Stimulated activated CD8-positive, alpha-beta memory T cell treated with anti-CD3 and anti-CD28 coated beads, Interleukin-12 subunit alpha, Interleukin-12 subunit beta, amount 100 ng/mL, for 24 hours (primary cell): ENCODE measurements at regions not wholly inside any gene's neighbourhood (a gene's known extent, or its start where the extent isn't known, plus 50 kb on each side); places are given as distances from the start of the nearest gene placed in this dataset.

Source experiments
- DNase-seq: peaks from one replicate; pipeline ENCODE4 v3.0.0-alpha.2; 2020; ENCODE audit errors: extremely low read depth

- DNase-seq: no peak
Measured at GRCh38 chr6:29884261-29884660, 56.6 kb downstream of the HLA-G start.

- no peak for DNase-seq
Measured at GRCh38 chr6:29886701-29887100, 55.6 kb upstream of the HLA-A start.

GRCh38 chr6:29887330-29887818 is 55.0 kb upstream of the HLA-A start:
- DNase-seq: no peak

GRCh38 chr6:29887819-29888776 is 54.2 kb upstream of the HLA-A start:
- peak; percentile 59 for DNase-seq
